HG02623 (cell line): ENCODE measurements at regions not wholly inside any gene's neighbourhood (a gene's known extent, or its start where the extent isn't known, plus 50 kb on each side); places are given as distances from the start of the nearest gene placed in this dataset.

Experiments
- ATAC-seq: cut with Tn5 transposase; IDR thresholded peaks from one replicate; pipeline ENCODE4 v1.9.1; 2021; ENCODE audit warnings: moderate library complexity; ENCODE audit not compliant: unreplicated experiment

DNA sequence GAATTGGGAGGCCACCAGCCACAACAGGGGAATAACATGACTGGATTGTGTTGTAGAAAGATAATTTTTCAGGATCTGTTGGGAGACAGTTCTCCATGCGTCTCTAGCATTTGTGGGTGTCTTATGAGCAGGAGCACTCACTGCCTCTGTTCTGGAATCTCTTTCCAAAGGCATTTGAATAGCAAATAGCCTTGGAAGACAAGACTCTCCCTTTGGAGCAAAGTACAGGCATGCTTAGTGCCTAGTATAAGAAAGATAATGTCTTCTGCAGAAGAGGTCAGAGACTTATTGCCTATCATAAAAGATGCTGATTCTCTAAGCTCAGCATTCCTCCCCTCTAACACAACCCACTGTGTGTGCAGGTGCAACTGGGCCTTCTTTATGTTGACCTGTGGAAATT is 58.3 kb downstream of the VCPKMT start:
- ATAC-seq, result no peak
